CD14-positive monocyte (primary cell): ENCODE measurements at regions not wholly inside any gene's neighbourhood (a gene's known extent, or its start where the extent isn't known, plus 50 kb on each side); places are given as distances from the start of the nearest gene placed in this dataset.

ENCODE experiments used
- DNase-seq, 3 donors: peaks; one replicate each; pipeline ENCODE4 v3.0.0-alpha.2; 2011 to 2022
- H2AFZ ChIP-seq: 2 replicates; pipeline ENCODE4 v1.6.0; 2012; ENCODE audit warnings: mild to moderate bottlenecking, low read depth, low read length, inconsistent platforms; ENCODE audit not compliant: insufficient read depth, poor library complexity, severe bottlenecking
- H3K27ac ChIP-seq, 2 donors: 1 replicate in 1 of 2; 2 replicates in 1 of 2; pipeline ENCODE4 v1.5.1; 2012 to 2013; ENCODE audit warnings: low read length in 2 of 2, control low read depth in 1 of 2, inconsistent platforms in 1 of 2, low read depth in 1 of 2, mild to moderate bottlenecking in 1 of 2
- H3K27me3 ChIP-seq, 2 donors: one replicate each; pipeline versions ENCODE4 v1.6.0 to v1.6.1; 2011 to 2013; ENCODE audit warnings: low read length in 2 of 2; ENCODE audit not compliant: control insufficient read depth in 2 of 2, insufficient read depth in 2 of 2
- H3K36me3 ChIP-seq, 2 donors: replicated peaks in 1 of 2; 1 replicate in 1 of 2; 2 replicates in 1 of 2; pipeline versions ENCODE4 v1.5.1 to v1.6.1; 2012 to 2013; ENCODE audit warnings: low read length in 2 of 2, control low read depth in 1 of 2, inconsistent platforms in 1 of 2, mild to moderate bottlenecking in 1 of 2; ENCODE audit not compliant: insufficient read depth in 2 of 2, control insufficient read depth in 1 of 2
- H3K4me1 ChIP-seq, 2 donors: 1 replicate in 1 of 2; 2 replicates in 1 of 2; pipeline versions ENCODE4 v1.5.1 to v1.6.1; 2012 to 2013; ENCODE audit warnings: low read length in 2 of 2, control low read depth in 1 of 2, inconsistent platforms in 1 of 2, mild to moderate bottlenecking in 1 of 2, moderate library complexity in 1 of 2; ENCODE audit not compliant: insufficient read depth in 2 of 2, control insufficient read depth in 1 of 2
- H3K4me2 ChIP-seq: replicated peaks from 2 replicates; pipeline ENCODE3; 2012; ENCODE audit warnings: low read length, moderate library complexity, mild to moderate bottlenecking; ENCODE audit not compliant: poor library complexity, severe bottlenecking; ENCODE audit errors: extremely low read depth
- H3K4me3 ChIP-seq, 3 experiments: fragments of 200-600 bp in 1 of 3; sonication (generic) in 1 of 3; replicated peaks in 1 of 3; 1 replicate in 2 of 3; 2 replicates in 1 of 3; pipeline ENCODE4 v1.5.1; 2011 to 2013; ENCODE audit warnings: low read length in 3 of 3, mild to moderate bottlenecking in 3 of 3, control low read depth in 2 of 3, low read depth in 2 of 3, inconsistent platforms in 1 of 3, moderate library complexity in 1 of 3
- H3K79me2 ChIP-seq: 2 replicates; pipeline ENCODE4 v1.6.0; 2012; ENCODE audit warnings: mild to moderate bottlenecking, control low read depth, inconsistent platforms, low read length, moderate library complexity; ENCODE audit not compliant: insufficient read depth
- H3K9ac ChIP-seq: 2 replicates; pipeline ENCODE4 v1.6.0; 2017; ENCODE audit warnings: low read length, mild to moderate bottlenecking; ENCODE audit not compliant: insufficient read depth, poor library complexity, severe bottlenecking
- H3K9me3 ChIP-seq, 2 donors: replicated peaks in 1 of 2; 1 replicate in 1 of 2; 2 replicates in 1 of 2; pipeline versions ENCODE4 v1.5.1 to v1.6.1; 2012 to 2013; ENCODE audit warnings: low read length in 2 of 2, control low read depth in 1 of 2; ENCODE audit not compliant: control insufficient read depth in 1 of 2, insufficient read depth in 1 of 2
- H4K20me1 ChIP-seq: 2 replicates; pipeline ENCODE4 v1.6.0; 2012; ENCODE audit warnings: mild to moderate bottlenecking, low read length, control low read depth, moderate library complexity; ENCODE audit not compliant: insufficient read depth
- H3K27ac Mint-ChIP-seq, 7 donors: one replicate each; pipeline ENCODE4 v1.8.0; 2020; ENCODE audit warnings: mild to moderate bottlenecking in 7 of 7, mixed read lengths in 7 of 7, moderate library complexity in 6 of 7, inconsistent platforms in 2 of 7
- H3K27me3 Mint-ChIP-seq, 3 donors: one replicate each; pipeline ENCODE4 v1.8.0; 2021 to 2022; ENCODE audit warnings: low read depth in 3 of 3, mild to moderate bottlenecking in 3 of 3, mixed read lengths in 3 of 3, moderate library complexity in 3 of 3, inconsistent platforms in 1 of 3
- H3K36me3 Mint-ChIP-seq, 2 donors: one replicate each; pipeline ENCODE4 v1.8.0; 2020; ENCODE audit warnings: mixed read lengths in 2 of 2, inconsistent platforms in 1 of 2, mild to moderate bottlenecking in 1 of 2
- H3K4me1 Mint-ChIP-seq: one replicate; pipeline ENCODE4 v1.8.0; 2020; ENCODE audit warnings: mild to moderate bottlenecking, mixed read lengths
- H3K4me3 Mint-ChIP-seq, 2 donors: one replicate each; pipeline ENCODE4 v1.8.0; 2020; ENCODE audit warnings: mild to moderate bottlenecking in 2 of 2, mixed read lengths in 2 of 2, moderate library complexity in 1 of 2
- H3K9me3 Mint-ChIP-seq, 7 donors: one replicate each; pipeline ENCODE4 v1.8.0; 2020 to 2022; ENCODE audit warnings: mixed read lengths in 7 of 7, mild to moderate bottlenecking in 6 of 7, moderate library complexity in 6 of 7, inconsistent platforms in 2 of 7
- WGBS: methylation state at CpG from one replicate; pipeline ENCODE4 v1.1.5; 2013; ENCODE audit warnings: missing lambda C conversion rate; ENCODE audit not compliant: insufficient coverage; 5-methylcytosine and 5-hydroxymethylcytosine counted together
- intact Hi-C, 2 donors: fragments of 100-400 bp; cut with micrococcal nuclease; formaldehyde crosslinking; loops; one replicate each; pipeline versions ENCODE4 v1.15.0 to v1.15.1; 2023
- TF ChIP-seq, protein P1 (sequence below): fragments of 200-600 bp; IDR thresholded peaks from one replicate; pipeline ENCODE4 v1.8.0; 2022; ENCODE audit warnings: antibody characterized with exemption, mild to moderate bottlenecking

- 78% methylated on average over 1 of the region's 1 CpG for WGBS
- H3K36me3 ChIP-seq: no peaks in the 10 kb centered on the region
- no peak overlapping the region for H3K27ac Mint-ChIP-seq
- H2AFZ ChIP-seq: no peak overlapping the region
- peaks cover 0 to 7% of the 10 kb centered on the region in 2 donors for H3K9me3 ChIP-seq
- TF ChIP-seq, protein P1, sequence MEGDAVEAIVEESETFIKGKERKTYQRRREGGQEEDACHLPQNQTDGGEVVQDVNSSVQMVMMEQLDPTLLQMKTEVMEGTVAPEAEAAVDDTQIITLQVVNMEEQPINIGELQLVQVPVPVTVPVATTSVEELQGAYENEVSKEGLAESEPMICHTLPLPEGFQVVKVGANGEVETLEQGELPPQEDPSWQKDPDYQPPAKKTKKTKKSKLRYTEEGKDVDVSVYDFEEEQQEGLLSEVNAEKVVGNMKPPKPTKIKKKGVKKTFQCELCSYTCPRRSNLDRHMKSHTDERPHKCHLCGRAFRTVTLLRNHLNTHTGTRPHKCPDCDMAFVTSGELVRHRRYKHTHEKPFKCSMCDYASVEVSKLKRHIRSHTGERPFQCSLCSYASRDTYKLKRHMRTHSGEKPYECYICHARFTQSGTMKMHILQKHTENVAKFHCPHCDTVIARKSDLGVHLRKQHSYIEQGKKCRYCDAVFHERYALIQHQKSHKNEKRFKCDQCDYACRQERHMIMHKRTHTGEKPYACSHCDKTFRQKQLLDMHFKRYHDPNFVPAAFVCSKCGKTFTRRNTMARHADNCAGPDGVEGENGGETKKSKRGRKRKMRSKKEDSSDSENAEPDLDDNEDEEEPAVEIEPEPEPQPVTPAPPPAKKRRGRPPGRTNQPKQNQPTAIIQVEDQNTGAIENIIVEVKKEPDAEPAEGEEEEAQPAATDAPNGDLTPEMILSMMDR: no peak
- no peaks in the 10 kb centered on the region for H3K4me1 ChIP-seq
- no peak overlapping the region for H3K9ac ChIP-seq
- no peak overlapping the region for H3K4me3 ChIP-seq
- no peak overlapping the region for H3K4me2 ChIP-seq
- H3K27me3 Mint-ChIP-seq: no peaks in the 10 kb centered on the region
- H4K20me1 ChIP-seq: no peaks in the 10 kb centered on the region
- no peaks in the 10 kb centered on the region for H3K4me1 Mint-ChIP-seq
- H3K27me3 ChIP-seq: no peaks in the 10 kb centered on the region
- H3K36me3 Mint-ChIP-seq: no peaks in the 10 kb centered on the region
- H3K4me3 Mint-ChIP-seq: no peak overlapping the region
- H3K9me3 Mint-ChIP-seq: peaks cover 0 to 8% (median 3%) of the 10 kb centered on the region in 7 donors
- intact Hi-C loops: no loop called here
- H3K79me2 ChIP-seq: no peaks in the 10 kb centered on the region
- DNase-seq: no peak
- no peak overlapping the region for H3K27ac ChIP-seq
These were observed 359.1 kb downstream of the ANKRD7 start for GRCh38 chr7:118583641-118584040.

GRCh38 chr7:118586248-118586647, 361.7 kb downstream of the ANKRD7 start:
- no peaks in the 10 kb centered on the region for H3K27me3 ChIP-seq
- H3K79me2 ChIP-seq: no peaks in the 10 kb centered on the region
- H3K9ac ChIP-seq: no peak overlapping the region
- no peak overlapping the region for H3K4me3 ChIP-seq
- peaks cover 0 to 7% of the 10 kb centered on the region in 2 donors for H3K9me3 ChIP-seq
- H3K4me2 ChIP-seq: no peak overlapping the region
- 80% methylated on average over 1 of the region's 1 CpG for WGBS
- H3K4me1 ChIP-seq: no peaks in the 10 kb centered on the region
- H3K27me3 Mint-ChIP-seq: peaks cover 0 to 3% (median 0%) of the 10 kb centered on the region in 3 donors
- H3K27ac ChIP-seq: no peak overlapping the region
- H3K9me3 Mint-ChIP-seq: peaks cover 0 to 8% (median 3%) of the 10 kb centered on the region in 7 donors
- DNase-seq: no peak
- intact Hi-C loops: loop anchor here in 1 of 2 donors (5.0 kb wide), 1 partner anchor 324 kb away; no protein-coding TSS in a partner anchor
- H3K36me3 Mint-ChIP-seq: no peaks in the 10 kb centered on the region
- no peaks in the 10 kb centered on the region for H4K20me1 ChIP-seq
- H3K36me3 ChIP-seq: no peaks in the 10 kb centered on the region
- H3K4me1 Mint-ChIP-seq: no peaks in the 10 kb centered on the region
- no peak overlapping the region for H3K4me3 Mint-ChIP-seq
- no peak overlapping the region for H2AFZ ChIP-seq
- TF ChIP-seq, protein P1: no peak
- H3K27ac Mint-ChIP-seq: no peak overlapping the region
